ENCODE measurements at regions not wholly inside any gene's neighbourhood (a gene's known extent, or its start where the extent isn't known, plus 50 kb on each side); places are given as distances from the start of the nearest gene placed in this dataset.

- in situ Hi-C loops (cut with HindIII; ENCODE audit: low pct_unique_long_range_greater_than_20kb, low sequenced_read_pairs): no loop called here
- DNase-seq (ENCODE audit: low read depth, low spot score): no peak
Measured at GRCh38 chr2:44107086-44107740, 61.5 kb upstream of the PPM1B start.

DNA sequence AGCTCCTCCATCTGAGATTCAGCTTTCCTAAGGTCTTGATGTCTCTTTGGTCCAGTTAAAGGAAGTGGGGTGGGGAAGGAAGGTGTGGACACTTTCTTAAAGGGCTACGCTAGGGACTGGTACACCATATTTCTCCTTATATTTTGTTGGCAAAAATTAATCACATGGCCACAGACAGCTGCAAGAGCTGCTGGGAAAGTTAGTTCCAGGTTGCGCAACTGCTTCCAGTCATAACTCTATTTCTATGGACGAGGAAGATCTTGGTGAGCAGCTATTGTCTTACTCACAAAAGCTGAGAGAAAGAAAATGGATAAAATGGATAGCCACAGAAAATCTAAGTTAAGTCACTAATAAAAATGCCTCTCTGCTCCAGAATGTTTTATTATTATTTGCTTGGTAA is 60.7 kb upstream of the PPM1B start:
- in situ Hi-C loops (cut with HindIII; ENCODE audit: low pct_unique_long_range_greater_than_20kb, low sequenced_read_pairs): no loop called here
- no peak for DNase-seq (ENCODE audit: low read depth, low spot score)

GRCh38 chr2:44109166-44109565 is 59.5 kb upstream of the PPM1B start:
- DNase-seq (ENCODE audit: low read depth, low spot score): no peak
- in situ Hi-C loops (cut with HindIII; ENCODE audit: low pct_unique_long_range_greater_than_20kb, low sequenced_read_pairs): no loop called here

DNA sequence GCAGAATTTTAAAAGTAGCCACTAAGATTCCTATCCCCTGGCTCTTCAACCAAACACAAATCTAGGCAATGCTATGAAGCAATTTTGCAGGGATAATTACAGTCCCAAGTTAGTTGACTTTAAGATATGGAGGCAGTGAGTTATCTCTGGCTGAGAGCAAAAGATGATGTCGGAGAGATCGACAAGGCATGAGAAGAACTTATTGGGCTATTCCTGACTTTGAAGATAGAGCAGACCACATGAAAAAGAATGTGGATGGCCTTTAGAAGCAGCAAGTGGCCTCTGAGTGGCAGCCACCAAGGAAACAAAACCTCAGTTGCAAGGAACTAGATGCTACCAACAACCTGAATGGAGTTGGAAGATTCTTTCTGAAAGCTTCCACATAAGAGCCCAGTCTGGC is 58.2 kb upstream of the PPM1B start:
- in situ Hi-C loops (cut with HindIII; ENCODE audit: low pct_unique_long_range_greater_than_20kb, low sequenced_read_pairs): no loop called here

DNA sequence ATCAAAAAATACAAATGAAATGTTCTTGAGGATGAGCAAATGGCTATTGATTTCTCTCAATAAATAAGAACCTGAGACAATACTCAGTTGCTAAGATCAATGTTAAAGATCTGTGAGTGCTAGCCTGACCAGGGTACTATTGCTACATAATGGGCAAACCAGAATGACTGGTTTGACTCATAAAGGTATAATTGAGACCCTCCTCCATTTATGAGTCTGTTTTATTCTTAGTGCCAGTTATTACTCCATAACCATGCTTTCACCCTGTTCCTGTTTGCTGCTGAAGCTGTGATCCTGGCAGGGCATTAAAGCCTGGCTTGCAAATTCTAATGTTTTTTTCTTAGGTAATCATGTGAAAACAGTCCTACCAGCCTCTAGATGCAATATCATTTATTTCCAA is 56.6 kb upstream of the PPM1B start:
- in situ Hi-C loops (cut with HindIII; ENCODE audit: low pct_unique_long_range_greater_than_20kb, low sequenced_read_pairs): no loop called here
- no peak for DNase-seq (ENCODE audit: low read depth, low spot score)

More for the DNA sequence above, 58.2 kb upstream of the PPM1B start:
- DNase-seq (ENCODE audit: low read depth, low spot score): no peak

- in situ Hi-C loops (cut with HindIII; ENCODE audit: low pct_unique_long_range_greater_than_20kb, low sequenced_read_pairs): no loop called here
- no peak for DNase-seq (ENCODE audit: low read depth, low spot score)
Measured at GRCh38 chr2:44116319-44116718, 52.4 kb upstream of the PPM1B start.

DNA sequence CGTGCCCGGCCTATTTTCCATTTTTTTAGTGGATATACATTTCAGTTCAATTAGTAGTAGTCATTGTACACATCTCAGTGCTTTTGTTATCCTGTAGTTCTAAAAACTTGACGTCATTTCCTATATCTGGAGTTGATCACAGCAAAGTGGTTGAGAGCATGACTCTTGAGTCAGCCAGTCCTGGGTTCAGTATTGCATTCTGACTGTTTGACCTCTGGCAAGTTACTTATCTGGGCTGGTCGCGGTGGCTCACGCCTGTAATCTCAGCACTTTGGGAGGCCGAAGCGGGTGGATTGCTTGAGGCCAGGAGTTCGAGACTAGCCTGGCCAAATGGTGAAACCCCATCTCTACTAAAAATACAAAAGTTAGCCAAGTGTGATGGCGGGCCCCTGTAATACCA is 50.4 kb upstream of the PPM1B start:
- DNase-seq (ENCODE audit: low read depth, low spot score): no peak
- in situ Hi-C loops (cut with HindIII; ENCODE audit: low pct_unique_long_range_greater_than_20kb, low sequenced_read_pairs): no loop called here

Small RNAs in the stretch of these regions (small RNA-seq; reads per million reads assigned to genes)
- gene AC019129.1: 0 reads per million in 2 experiments
